ENCODE measurements at regions not wholly inside any gene's neighbourhood (a gene's known extent, or its start where the extent isn't known, plus 50 kb on each side); places are given as distances from the start of the nearest gene placed in this dataset.

- no peak for TF ChIP-seq AFF4 (CRISPR knock-in tag; IDR thresholded peaks at IDR 0.05; ENCODE audit: borderline replicate concordance)
- TF ChIP-seq, protein P1, sequence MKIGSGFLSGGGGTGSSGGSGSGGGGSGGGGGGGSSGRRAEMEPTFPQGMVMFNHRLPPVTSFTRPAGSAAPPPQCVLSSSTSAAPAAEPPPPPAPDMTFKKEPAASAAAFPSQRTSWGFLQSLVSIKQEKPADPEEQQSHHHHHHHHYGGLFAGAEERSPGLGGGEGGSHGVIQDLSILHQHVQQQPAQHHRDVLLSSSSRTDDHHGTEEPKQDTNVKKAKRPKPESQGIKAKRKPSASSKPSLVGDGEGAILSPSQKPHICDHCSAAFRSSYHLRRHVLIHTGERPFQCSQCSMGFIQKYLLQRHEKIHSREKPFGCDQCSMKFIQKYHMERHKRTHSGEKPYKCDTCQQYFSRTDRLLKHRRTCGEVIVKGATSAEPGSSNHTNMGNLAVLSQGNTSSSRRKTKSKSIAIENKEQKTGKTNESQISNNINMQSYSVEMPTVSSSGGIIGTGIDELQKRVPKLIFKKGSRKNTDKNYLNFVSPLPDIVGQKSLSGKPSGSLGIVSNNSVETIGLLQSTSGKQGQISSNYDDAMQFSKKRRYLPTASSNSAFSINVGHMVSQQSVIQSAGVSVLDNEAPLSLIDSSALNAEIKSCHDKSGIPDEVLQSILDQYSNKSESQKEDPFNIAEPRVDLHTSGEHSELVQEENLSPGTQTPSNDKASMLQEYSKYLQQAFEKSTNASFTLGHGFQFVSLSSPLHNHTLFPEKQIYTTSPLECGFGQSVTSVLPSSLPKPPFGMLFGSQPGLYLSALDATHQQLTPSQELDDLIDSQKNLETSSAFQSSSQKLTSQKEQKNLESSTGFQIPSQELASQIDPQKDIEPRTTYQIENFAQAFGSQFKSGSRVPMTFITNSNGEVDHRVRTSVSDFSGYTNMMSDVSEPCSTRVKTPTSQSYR (CRISPR knock-in tag; IDR thresholded peaks at IDR 0.05): no peak
- TF ChIP-seq RELA (CRISPR knock-in tag; IDR thresholded peaks at IDR 0.05; ENCODE audit: borderline replicate concordance): no peak
- no peak for TF ChIP-seq ZNF532 (CRISPR knock-in tag; IDR thresholded peaks at IDR 0.05; ENCODE audit: borderline replicate concordance)
- no peak for TF ChIP-seq USF2 (CRISPR knock-in tag; IDR thresholded peaks at IDR 0.05)
- no peak for TF ChIP-seq ELF4 (CRISPR knock-in tag; IDR thresholded peaks at IDR 0.05; ENCODE audit: low read depth)
- no peak for TF ChIP-seq ZNF219 (CRISPR knock-in tag; IDR thresholded peaks at IDR 0.05; ENCODE audit: borderline replicate concordance)
- TF ChIP-seq TCF7 (CRISPR knock-in tag; IDR thresholded peaks at IDR 0.05; ENCODE audit: low read depth): no peak
These were observed 171.2 kb upstream of the SDK2 start (continued) for GRCh38 chr17:73815474-73815873.

DNA sequence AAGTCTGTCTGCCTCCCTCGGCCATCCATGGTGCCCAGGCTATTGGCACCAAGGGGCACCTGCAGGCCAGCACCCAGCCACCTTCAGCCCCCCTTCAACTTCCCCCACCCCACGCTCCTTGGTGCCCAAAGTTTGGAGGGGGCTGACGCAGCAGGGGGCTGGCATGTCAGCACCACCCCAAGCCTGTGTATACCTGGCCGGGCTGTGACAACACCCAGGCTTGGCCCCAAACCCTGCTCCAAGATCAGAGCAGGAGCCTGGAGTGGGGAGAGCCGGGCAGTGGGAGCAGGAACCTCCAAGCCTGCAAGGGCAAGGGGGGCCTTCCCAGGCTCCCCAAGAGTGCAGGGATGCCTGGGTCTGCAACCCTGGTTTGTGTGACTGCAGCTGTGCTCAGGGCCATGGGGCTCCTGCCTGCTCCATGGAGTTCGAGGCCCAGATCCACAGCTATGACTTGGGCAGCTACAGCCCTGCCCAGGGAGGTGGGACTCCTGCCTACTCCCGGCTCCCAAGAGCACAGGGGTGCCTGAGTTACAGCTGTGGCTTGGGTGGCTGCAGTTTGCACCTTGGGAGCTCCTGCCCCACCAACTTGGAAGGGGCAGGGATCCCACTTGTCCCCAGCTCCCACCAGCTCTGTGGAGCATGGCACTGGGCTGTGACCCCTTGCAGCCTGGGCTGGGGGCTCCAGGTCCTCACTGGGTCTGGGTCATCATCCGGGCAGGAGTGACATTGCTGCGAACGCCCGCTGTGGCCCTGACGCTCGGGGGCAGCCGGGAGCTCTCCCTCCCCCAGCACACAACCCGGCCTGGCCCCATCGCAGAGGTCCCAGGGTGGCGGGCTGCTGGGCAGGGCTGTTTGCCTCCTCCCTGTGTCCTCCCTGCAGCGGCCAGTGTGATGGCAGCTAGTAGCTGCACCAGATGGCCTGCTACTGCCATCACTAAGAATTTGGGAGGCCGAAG lies 175.5 kb upstream of the SDK2 start:
- POLR2A ChIA-PET: no interaction called here
- peaks cover 56% of the 10 kb centered on the region for H3K27me3 Mint-ChIP-seq (ENCODE audit: low read depth)
- no peak for DNase-seq (ENCODE audit: low spot score)
- TF ChIP-seq EMX1 (CRISPR knock-in tag; IDR thresholded peaks at IDR 0.05): no peak
- TF ChIP-seq TEAD1 (CRISPR knock-in tag; IDR thresholded peaks at IDR 0.05): no peak
- TF ChIP-seq SP1 (CRISPR knock-in tag; conservative IDR thresholded peaks at IDR 0.05): no peak
- TF ChIP-seq, protein P2, sequence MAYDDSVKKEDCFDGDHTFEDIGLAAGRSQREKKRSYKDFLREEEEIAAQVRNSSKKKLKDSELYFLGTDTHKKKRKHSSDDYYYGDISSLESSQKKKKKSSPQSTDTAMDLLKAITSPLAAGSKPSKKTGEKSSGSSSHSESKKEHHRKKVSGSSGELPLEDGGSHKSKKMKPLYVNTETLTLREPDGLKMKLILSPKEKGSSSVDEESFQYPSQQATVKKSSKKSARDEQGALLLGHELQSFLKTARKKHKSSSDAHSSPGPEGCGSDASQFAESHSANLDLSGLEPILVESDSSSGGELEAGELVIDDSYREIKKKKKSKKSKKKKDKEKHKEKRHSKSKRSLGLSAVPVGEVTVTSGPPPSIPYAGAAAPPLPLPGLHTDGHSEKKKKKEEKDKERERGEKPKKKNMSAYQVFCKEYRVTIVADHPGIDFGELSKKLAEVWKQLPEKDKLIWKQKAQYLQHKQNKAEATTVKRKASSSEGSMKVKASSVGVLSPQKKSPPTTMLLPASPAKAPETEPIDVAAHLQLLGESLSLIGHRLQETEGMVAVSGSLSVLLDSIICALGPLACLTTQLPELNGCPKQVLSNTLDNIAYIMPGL (CRISPR knock-in tag; IDR thresholded peaks at IDR 0.05): no peak
- no peak for TF ChIP-seq ZNF396 (CRISPR knock-in tag; IDR thresholded peaks at IDR 0.05; ENCODE audit: borderline replicate concordance)
- TF ChIP-seq ZBTB21 (CRISPR knock-in tag; IDR thresholded peaks at IDR 0.05; ENCODE audit: borderline replicate concordance): no peak
- TF ChIP-seq SMAD3 (CRISPR knock-in tag; IDR thresholded peaks at IDR 0.05; ENCODE audit: borderline replicate concordance): no peak
- TF ChIP-seq, protein P3, sequence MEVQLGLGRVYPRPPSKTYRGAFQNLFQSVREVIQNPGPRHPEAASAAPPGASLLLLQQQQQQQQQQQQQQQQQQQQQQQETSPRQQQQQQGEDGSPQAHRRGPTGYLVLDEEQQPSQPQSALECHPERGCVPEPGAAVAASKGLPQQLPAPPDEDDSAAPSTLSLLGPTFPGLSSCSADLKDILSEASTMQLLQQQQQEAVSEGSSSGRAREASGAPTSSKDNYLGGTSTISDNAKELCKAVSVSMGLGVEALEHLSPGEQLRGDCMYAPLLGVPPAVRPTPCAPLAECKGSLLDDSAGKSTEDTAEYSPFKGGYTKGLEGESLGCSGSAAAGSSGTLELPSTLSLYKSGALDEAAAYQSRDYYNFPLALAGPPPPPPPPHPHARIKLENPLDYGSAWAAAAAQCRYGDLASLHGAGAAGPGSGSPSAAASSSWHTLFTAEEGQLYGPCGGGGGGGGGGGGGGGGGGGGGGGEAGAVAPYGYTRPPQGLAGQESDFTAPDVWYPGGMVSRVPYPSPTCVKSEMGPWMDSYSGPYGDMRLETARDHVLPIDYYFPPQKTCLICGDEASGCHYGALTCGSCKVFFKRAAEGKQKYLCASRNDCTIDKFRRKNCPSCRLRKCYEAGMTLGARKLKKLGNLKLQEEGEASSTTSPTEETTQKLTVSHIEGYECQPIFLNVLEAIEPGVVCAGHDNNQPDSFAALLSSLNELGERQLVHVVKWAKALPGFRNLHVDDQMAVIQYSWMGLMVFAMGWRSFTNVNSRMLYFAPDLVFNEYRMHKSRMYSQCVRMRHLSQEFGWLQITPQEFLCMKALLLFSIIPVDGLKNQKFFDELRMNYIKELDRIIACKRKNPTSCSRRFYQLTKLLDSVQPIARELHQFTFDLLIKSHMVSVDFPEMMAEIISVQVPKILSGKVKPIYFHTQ (CRISPR knock-in tag; IDR thresholded peaks at IDR 0.05): no peak
- TF ChIP-seq, protein P4, sequence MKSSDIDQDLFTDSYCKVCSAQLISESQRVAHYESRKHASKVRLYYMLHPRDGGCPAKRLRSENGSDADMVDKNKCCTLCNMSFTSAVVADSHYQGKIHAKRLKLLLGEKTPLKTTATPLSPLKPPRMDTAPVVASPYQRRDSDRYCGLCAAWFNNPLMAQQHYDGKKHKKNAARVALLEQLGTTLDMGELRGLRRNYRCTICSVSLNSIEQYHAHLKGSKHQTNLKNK (CRISPR knock-in tag; IDR thresholded peaks at IDR 0.05): no peak

More for the DNA sequence above, 175.5 kb upstream of the SDK2 start:
- Mint-ChIP-seq H3K4me3 (no peak overlapping the region), H3K9me3 (peaks cover 13% of the 10 kb centered on the region), H3K36me3 (peaks cover 13% of the 10 kb centered on the region), H3K27ac (no peak overlapping the region), H3K4me1 (peaks cover 54% of the 10 kb centered on the region)
- ATAC-seq: no peak
- CTCF ChIA-PET: interaction anchor here (0.7 to 3.2 kb wide), 11 partner anchors 15 to 265 kb away, joined by 3 to 18 read pairs (median 8); no protein-coding TSS in a partner anchor
